ENCODE measurements at regions not wholly inside any gene's neighbourhood (a gene's known extent, or its start where the extent isn't known, plus 50 kb on each side); places are given as distances from the start of the nearest gene placed in this dataset.
A peak's percentile ranks its signal among the peaks of the same experiment; 100 is the strongest.

- DNase-seq = peak; percentile 59
- peak overlapping the region; percentile 57 for H3K27ac ChIP-seq (ENCODE audit: low read length)
Measured at GRCh38 chr13:44117351-44117750, 237.6 kb downstream of the LACC1 start.

GRCh38 chr13:44117816-44118215 lies 238.1 kb downstream of the LACC1 start:
- no CpG with 5 or more reads among the region's 2 CpGs for WGBS (ENCODE audit: insufficient coverage)
- Histone ChIP-seq H3K27me3 (ENCODE audit: control insufficient read depth, insufficient read depth, low read length) (no peaks in the 10 kb centered on the region), H3K36me3 (ENCODE audit: control insufficient read depth, insufficient read depth, low read length) (no peaks in the 10 kb centered on the region), H3K27ac (ENCODE audit: low read length) (peak overlapping the region; percentile 57), H3K4me3 (ENCODE audit: low read length) (no peak overlapping the region), H3K9me3 (replicated peaks; ENCODE audit: control insufficient read depth, low read depth, low read length) (no peaks in the 10 kb centered on the region), H3K4me1 (ENCODE audit: control insufficient read depth, insufficient read depth, low read length) (peaks cover 15% of the 10 kb centered on the region)
- DNase-seq = no peak

More at GRCh38 chr13:44117351-44117750, 237.6 kb downstream of the LACC1 start:
- Histone ChIP-seq H3K4me3 (ENCODE audit: low read length) (no peak overlapping the region), H3K27me3 (ENCODE audit: control insufficient read depth, insufficient read depth, low read length) (no peaks in the 10 kb centered on the region), H3K4me1 (ENCODE audit: control insufficient read depth, insufficient read depth, low read length) (peaks cover 15% of the 10 kb centered on the region), H3K36me3 (ENCODE audit: control insufficient read depth, insufficient read depth, low read length) (no peaks in the 10 kb centered on the region), H3K9me3 (replicated peaks; ENCODE audit: control insufficient read depth, low read depth, low read length) (no peaks in the 10 kb centered on the region)
- 0% methylated on average over 2 of the region's 3 CpGs for WGBS (ENCODE audit: insufficient coverage)

GRCh38 chr13:44118881-44119280 lies 239.2 kb downstream of the LACC1 start:
- Histone ChIP-seq H3K27me3 (ENCODE audit: control insufficient read depth, insufficient read depth, low read length) (no peaks in the 10 kb centered on the region), H3K36me3 (ENCODE audit: control insufficient read depth, insufficient read depth, low read length) (no peaks in the 10 kb centered on the region), H3K4me3 (ENCODE audit: low read length) (no peak overlapping the region), H3K4me1 (ENCODE audit: control insufficient read depth, insufficient read depth, low read length) (peaks cover 15% of the 10 kb centered on the region), H3K27ac (ENCODE audit: low read length) (no peak overlapping the region), H3K9me3 (replicated peaks; ENCODE audit: control insufficient read depth, low read depth, low read length) (peaks cover 5% of the 10 kb centered on the region)
- no peak for DNase-seq

- Histone ChIP-seq H3K36me3 (ENCODE audit: control insufficient read depth, insufficient read depth, low read length) (no peaks in the 10 kb centered on the region), H3K4me1 (ENCODE audit: control insufficient read depth, insufficient read depth, low read length) (peaks cover 15% of the 10 kb centered on the region), H3K4me3 (ENCODE audit: low read length) (no peak overlapping the region), H3K27ac (ENCODE audit: low read length) (peak overlapping the region; percentile 56), H3K9me3 (replicated peaks; ENCODE audit: control insufficient read depth, low read depth, low read length) (peaks cover 5% of the 10 kb centered on the region), H3K27me3 (ENCODE audit: control insufficient read depth, insufficient read depth, low read length) (no peaks in the 10 kb centered on the region)
- no CpG with 5 or more reads among the region's 2 CpGs for WGBS (ENCODE audit: insufficient coverage)
- peak; percentile 88 for DNase-seq
Measured at GRCh38 chr13:44120043-44120442, 240.3 kb downstream of the LACC1 start.

- H3K27ac ChIP-seq (ENCODE audit: low read length) = peak overlapping the region; percentile 33
- WGBS (ENCODE audit: insufficient coverage) = 70% methylated on average over 3 of the region's 9 CpGs
- peak; percentile 52 for DNase-seq
Measured at GRCh38 chr13:44120849-44121755, 241.4 kb downstream of the LACC1 start.

GRCh38 chr13:44124352-44124751 lies 244.6 kb downstream of the LACC1 start:
- no CpG with 5 or more reads among the region's 1 CpG for WGBS (ENCODE audit: insufficient coverage)
- H3K36me3 ChIP-seq (ENCODE audit: control insufficient read depth, insufficient read depth, low read length) = no peaks in the 10 kb centered on the region
- H3K4me3 ChIP-seq (ENCODE audit: low read length) = no peak overlapping the region
- DNase-seq = no peak
- H3K4me1 ChIP-seq (ENCODE audit: control insufficient read depth, insufficient read depth, low read length) = peaks cover 3% of the 10 kb centered on the region
- H3K27me3 ChIP-seq (ENCODE audit: control insufficient read depth, insufficient read depth, low read length) = no peaks in the 10 kb centered on the region
- peaks cover 5% of the 10 kb centered on the region for H3K9me3 ChIP-seq (replicated peaks; ENCODE audit: control insufficient read depth, low read depth, low read length)
- H3K27ac ChIP-seq (ENCODE audit: low read length) = no peak overlapping the region

More at GRCh38 chr13:44120849-44121755, 241.4 kb downstream of the LACC1 start:
- peaks cover 5% of the 10 kb centered on the region for H3K9me3 ChIP-seq (replicated peaks; ENCODE audit: control insufficient read depth, low read depth, low read length)
- H3K4me1 ChIP-seq (ENCODE audit: control insufficient read depth, insufficient read depth, low read length) = peaks cover 14% of the 10 kb centered on the region
- no peaks in the 10 kb centered on the region for H3K27me3 ChIP-seq (ENCODE audit: control insufficient read depth, insufficient read depth, low read length)
- no peaks in the 10 kb centered on the region for H3K36me3 ChIP-seq (ENCODE audit: control insufficient read depth, insufficient read depth, low read length)
- no peak overlapping the region for H3K4me3 ChIP-seq (ENCODE audit: low read length)

- WGBS (ENCODE audit: insufficient coverage) = 100% methylated on average over 1 of the region's 3 CpGs
- Histone ChIP-seq H3K27me3 (ENCODE audit: control insufficient read depth, insufficient read depth, low read length) (no peaks in the 10 kb centered on the region), H3K4me1 (ENCODE audit: control insufficient read depth, insufficient read depth, low read length) (peaks cover 3% of the 10 kb centered on the region)
Measured at GRCh38 chr13:44125943-44126469, 246.3 kb downstream of the LACC1 start.

GRCh38 chr13:44128552-44129001 lies 245.0 kb upstream of the SERP2 start:
- peak; percentile 74 for DNase-seq
- no peaks in the 10 kb centered on the region for H3K4me1 ChIP-seq (ENCODE audit: control insufficient read depth, insufficient read depth, low read length)
- H3K36me3 ChIP-seq (ENCODE audit: control insufficient read depth, insufficient read depth, low read length) = no peaks in the 10 kb centered on the region
- H3K4me3 ChIP-seq (ENCODE audit: low read length) = no peak overlapping the region
- peaks cover under 1% of the 10 kb centered on the region for H3K9me3 ChIP-seq (replicated peaks; ENCODE audit: control insufficient read depth, low read depth, low read length)
- no peak overlapping the region for H3K27ac ChIP-seq (ENCODE audit: low read length)
- no peaks in the 10 kb centered on the region for H3K27me3 ChIP-seq (ENCODE audit: control insufficient read depth, insufficient read depth, low read length)
- WGBS (ENCODE audit: insufficient coverage) = no CpG with 5 or more reads among the region's 7 CpGs

More at GRCh38 chr13:44125943-44126469, 246.3 kb downstream of the LACC1 start:
- H3K27ac ChIP-seq (ENCODE audit: low read length) = no peak overlapping the region
- peaks cover 5% of the 10 kb centered on the region for H3K9me3 ChIP-seq (replicated peaks; ENCODE audit: control insufficient read depth, low read depth, low read length)
- DNase-seq = no peak
- H3K36me3 ChIP-seq (ENCODE audit: control insufficient read depth, insufficient read depth, low read length) = no peaks in the 10 kb centered on the region
- H3K4me3 ChIP-seq (ENCODE audit: low read length) = no peak overlapping the region

- H3K27ac ChIP-seq (ENCODE audit: low read length) = no peak overlapping the region
- H3K36me3 ChIP-seq (ENCODE audit: control insufficient read depth, insufficient read depth, low read length) = no peaks in the 10 kb centered on the region
- no CpG with 5 or more reads among the region's 2 CpGs for WGBS (ENCODE audit: insufficient coverage)
- no peak for DNase-seq
- H3K9me3 ChIP-seq (replicated peaks; ENCODE audit: control insufficient read depth, low read depth, low read length) = no peaks in the 10 kb centered on the region
- no peaks in the 10 kb centered on the region for H3K4me1 ChIP-seq (ENCODE audit: control insufficient read depth, insufficient read depth, low read length)
- H3K4me3 ChIP-seq (ENCODE audit: low read length) = no peak overlapping the region
- H3K27me3 ChIP-seq (ENCODE audit: control insufficient read depth, insufficient read depth, low read length) = no peaks in the 10 kb centered on the region
Measured at GRCh38 chr13:44129418-44129817, 244.2 kb upstream of the SERP2 start.

- H3K36me3 ChIP-seq (ENCODE audit: control insufficient read depth, insufficient read depth, low read length) = no peaks in the 10 kb centered on the region
- no peak overlapping the region for H3K27ac ChIP-seq (ENCODE audit: low read length)
- H3K4me1 ChIP-seq (ENCODE audit: control insufficient read depth, insufficient read depth, low read length) = no peaks in the 10 kb centered on the region
- H3K9me3 ChIP-seq (replicated peaks; ENCODE audit: control insufficient read depth, low read depth, low read length) = no peaks in the 10 kb centered on the region
- no peak overlapping the region for H3K4me3 ChIP-seq (ENCODE audit: low read length)
- no peak for DNase-seq
- H3K27me3 ChIP-seq (ENCODE audit: control insufficient read depth, insufficient read depth, low read length) = no peaks in the 10 kb centered on the region
- WGBS (ENCODE audit: insufficient coverage) = no CpG with 5 or more reads among the region's 5 CpGs
Measured at GRCh38 chr13:44131069-44131614, 242.5 kb upstream of the SERP2 start.
